Cerebellar nuclear complex (tissue), 1 donor: ENCODE measurements at regions not wholly inside any gene's neighbourhood (a gene's known extent, or its start where the extent isn't known, plus 50 kb on each side); places are given as distances from the start of the nearest gene placed in this dataset.
"Not testable (repeated sequence)": the region's sequence is repeated elsewhere in the genome, so short reads cannot be mapped to it uniquely, and the experiment has no call there.

Experiments used
- DNase-seq, 2 experiments: peaks; one replicate each; lab custom pipeline; 2025; lab: John Stamatoyannopoulos, UW

GRCh38 chr6:119444642-119445557, 95.3 kb upstream of the MAN1A1 start:
- no peak for DNase-seq

GRCh38 chr6:119443993-119444641, 94.6 kb upstream of the MAN1A1 start:
- no peak for DNase-seq

- DNase-seq, result no peak
These were observed 93.2 kb upstream of the MAN1A1 start for GRCh38 chr6:119442776-119443184.

GRCh38 chr6:119440953-119441352, 91.4 kb upstream of the MAN1A1 start:
- no peak for DNase-seq

- no peak for DNase-seq
These were observed 87.0 kb upstream of the MAN1A1 start for GRCh38 chr6:119436583-119436982.

GRCh38 chr6:119431799-119432198, 82.2 kb upstream of the MAN1A1 start:
- no peak for DNase-seq

GRCh38 chr6:119430805-119431204, 81.2 kb upstream of the MAN1A1 start:
- DNase-seq, result no peak

- DNase-seq, result no peak
These were observed 79.1 kb upstream of the MAN1A1 start for GRCh38 chr6:119428633-119429032.

- DNase-seq, result no peak
These were observed 77.1 kb upstream of the MAN1A1 start for GRCh38 chr6:119426619-119427018.

- no peak for DNase-seq
These were observed 74.4 kb upstream of the MAN1A1 start for GRCh38 chr6:119423996-119424395.

GRCh38 chr6:119418084-119418483, 68.5 kb upstream of the MAN1A1 start:
- DNase-seq, result not testable (repeated sequence)

GRCh38 chr6:119407156-119407555, 57.6 kb upstream of the MAN1A1 start:
- DNase-seq, result no peak

GRCh38 chr6:119405114-119405513, 55.6 kb upstream of the MAN1A1 start:
- DNase-seq, result not testable (repeated sequence)
